Activated CD8-positive, alpha-beta T cell treated with anti-CD3 and anti-CD28 coated beads for 36 hours (primary cell): ENCODE measurements at regions not wholly inside any gene's neighbourhood (a gene's known extent, or its start where the extent isn't known, plus 50 kb on each side); places are given as distances from the start of the nearest gene placed in this dataset.

Experiments used
- ATAC-seq: fragments of 200-7000 bp; cut with Tn5 transposase; one replicate; pipeline ENCODE4 v1.10.0; 2021; ENCODE audit warnings: mild to moderate bottlenecking, moderate library complexity
- CTCF ChIA-PET: fragments of 350-600 bp; sonication (Branson Sonifier 250); formaldehyde crosslinking; loops from one replicate; lab custom pipeline; 2021; ENCODE audit warnings: antibody characterized with exemption; lab: Charles Lee
- POLR2A ChIA-PET: fragments of 350-600 bp; sonication (Branson Sonifier 250); formaldehyde crosslinking; loops from one replicate; lab custom pipeline; 2021; ENCODE audit warnings: antibody characterized with exemption; lab: Charles Lee
- DNase-seq: peaks from one replicate; pipeline ENCODE4 v3.0.0-alpha.2; 2020
- H3K27ac Mint-ChIP-seq: one replicate; pipeline ENCODE4 v1.8.0; 2021; ENCODE audit warnings: mild to moderate bottlenecking, mixed read lengths
- H3K27me3 Mint-ChIP-seq: one replicate; pipeline ENCODE4 v1.8.0; 2021; ENCODE audit warnings: mixed read lengths
- H3K36me3 Mint-ChIP-seq: one replicate; pipeline ENCODE4 v1.8.0; 2021; ENCODE audit warnings: low read depth, mixed read lengths
- H3K4me1 Mint-ChIP-seq: one replicate; pipeline ENCODE4 v1.8.0; 2021; ENCODE audit warnings: low read depth, mixed read lengths
- H3K4me3 Mint-ChIP-seq: one replicate; pipeline ENCODE4 v1.8.0; 2021; ENCODE audit warnings: mild to moderate bottlenecking, moderate library complexity, mixed read lengths
- H3K9me3 Mint-ChIP-seq: one replicate; pipeline ENCODE4 v1.8.0; 2021; ENCODE audit warnings: mixed read lengths
- CTCF ChIP-seq: fragments of 200-600 bp; IDR thresholded peaks from one replicate; pipeline ENCODE4 v1.8.0; 2022; ENCODE audit warnings: antibody characterized with exemption, mild to moderate bottlenecking
- intact Hi-C: fragments of 100-400 bp; cut with micrococcal nuclease; formaldehyde crosslinking; loops from one replicate; pipeline ENCODE4 v1.10.0; 2022

- no peak for DNase-seq
- POLR2A ChIA-PET = no interaction called here
- H3K36me3 Mint-ChIP-seq = no peaks in the 10 kb centered on the region
- no peak overlapping the region for H3K27ac Mint-ChIP-seq
- no peaks in the 10 kb centered on the region for H3K27me3 Mint-ChIP-seq
- H3K4me3 Mint-ChIP-seq = no peak overlapping the region
- TF ChIP-seq CTCF = no peak
- intact Hi-C loops = no loop called here
- peaks cover 1% of the 10 kb centered on the region for H3K9me3 Mint-ChIP-seq
- ATAC-seq = no peak
- peaks cover 26% of the 10 kb centered on the region for H3K4me1 Mint-ChIP-seq
- CTCF ChIA-PET = no interaction called here
Observed at GRCh38 chrX:148269513-148269912, 230.9 kb upstream of the AFF2 start.

- Mint-ChIP-seq H3K27ac (peak overlapping the region; percentile 64), H3K4me1 (peaks cover 32% of the 10 kb centered on the region), H3K4me3 (no peak overlapping the region), H3K36me3 (peaks cover 4% of the 10 kb centered on the region), H3K9me3 (peaks cover 3% of the 10 kb centered on the region), H3K27me3 (no peaks in the 10 kb centered on the region)
- DNase-seq (no peak), ATAC-seq (peak; percentile 77)
- ChIA-PET POLR2A (no interaction called here), CTCF (no interaction called here)
- TF ChIP-seq CTCF = no peak
- intact Hi-C loops = no loop called here
Observed at GRCh38 chrX:148270499-148270898, 229.9 kb upstream of the AFF2 start.

GRCh38 chrX:148271263-148271662 is 229.2 kb upstream of the AFF2 start:
- Mint-ChIP-seq H3K4me3 (no peak overlapping the region), H3K27ac (no peak overlapping the region), H3K4me1 (peaks cover 30% of the 10 kb centered on the region), H3K36me3 (peaks cover 4% of the 10 kb centered on the region), H3K27me3 (no peaks in the 10 kb centered on the region), H3K9me3 (peaks cover 3% of the 10 kb centered on the region)
- TF ChIP-seq CTCF = no peak
- intact Hi-C loops = no loop called here
- ChIA-PET CTCF (no interaction called here), POLR2A (no interaction called here)
- DNase-seq (no peak), ATAC-seq (no peak)

- Mint-ChIP-seq H3K27ac (peak overlapping the region; percentile 92), H3K27me3 (no peaks in the 10 kb centered on the region), H3K9me3 (peaks cover 12% of the 10 kb centered on the region), H3K36me3 (no peaks in the 10 kb centered on the region), H3K4me3 (peak overlapping the region; percentile 17), H3K4me1 (peaks cover 32% of the 10 kb centered on the region)
- intact Hi-C loops = loop anchor here (10.0 kb wide), 1 partner anchor 103 kb away; no protein-coding TSS in a partner anchor
- CTCF ChIA-PET = no interaction called here
- no peak for TF ChIP-seq CTCF
- POLR2A ChIA-PET = no interaction called here
- ATAC-seq (peak; percentile 67), DNase-seq (no peak)
Observed at GRCh38 chrX:148281920-148282319, 218.5 kb upstream of the AFF2 start.

- Mint-ChIP-seq H3K9me3 (peaks cover 6% of the 10 kb centered on the region), H3K4me3 (no peak overlapping the region), H3K4me1 (peaks cover 31% of the 10 kb centered on the region), H3K27me3 (no peaks in the 10 kb centered on the region), H3K27ac (peak overlapping the region; percentile 92), H3K36me3 (no peaks in the 10 kb centered on the region)
- DNase-seq (no peak), ATAC-seq (peak; percentile 62)
- ChIA-PET CTCF (no interaction called here), POLR2A (no interaction called here)
- intact Hi-C loops = loop anchor here (10.0 kb wide), 1 partner anchor 102 kb away; no protein-coding TSS in a partner anchor
- TF ChIP-seq CTCF = no peak
Observed at GRCh38 chrX:148282504-148282903, 217.9 kb upstream of the AFF2 start.
